SK-N-SH treated with all-trans-retinoic acid at 6 μM for 48 hours (cell line): ENCODE measurements at regions not wholly inside any gene's neighbourhood (a gene's known extent, or its start where the extent isn't known, plus 50 kb on each side); places are given as distances from the start of the nearest gene placed in this dataset.

Source experiments
- CREB5 ChIP-seq: fragments of 250-450 bp; sonication (Bioruptor Pico); IDR thresholded peaks from 2 replicates; pipeline ENCODE4 v1.5.1; 2020; ENCODE audit warnings: low read depth, mild to moderate bottlenecking, moderate library complexity
- CSDC2 ChIP-seq: fragments of 250-450 bp; sonication (Bioruptor Pico); IDR thresholded peaks from 2 replicates; pipeline ENCODE4 v1.5.0; 2020; ENCODE audit warnings: mild to moderate bottlenecking, moderate library complexity
- PATZ1 ChIP-seq: fragments of 250-450 bp; sonication (Bioruptor Pico); IDR thresholded peaks from 2 replicates; pipeline ENCODE4 v1.8.0; 2020; ENCODE audit warnings: mild to moderate bottlenecking, moderate library complexity, borderline replicate concordance
- TCF4 ChIP-seq: fragments of 250-450 bp; sonication (Bioruptor Pico); IDR thresholded peaks from 2 replicates; pipeline ENCODE4 v1.8.0; 2021; ENCODE audit warnings: mild to moderate bottlenecking, moderate library complexity, borderline replicate concordance
- ZFP3 ChIP-seq: fragments of 250-450 bp; sonication (Bioruptor Pico); IDR thresholded peaks from 2 replicates; pipeline ENCODE4 v1.5.0; 2020; ENCODE audit warnings: mild to moderate bottlenecking, moderate library complexity
- ZFP30 ChIP-seq: fragments of 450-650 bp; formaldehyde crosslinking; IDR thresholded peaks from 2 replicates; pipeline ENCODE4 v1.5.0; 2022; ENCODE audit warnings: mild to moderate bottlenecking, moderate library complexity

GRCh38 chr2:153354377-153354776 lies 124.2 kb downstream of the RPRM start:
- no peak for TF ChIP-seq CREB5 (CRISPR knock-in tag)
- no peak for TF ChIP-seq CSDC2
- no peak for TF ChIP-seq ZFP3
- no peak for TF ChIP-seq PATZ1 (CRISPR knock-in tag)
- TF ChIP-seq ZFP30 (CRISPR knock-in tag) = no peak
- TF ChIP-seq TCF4 = no peak
